PC-9 (cell line): ENCODE measurements at regions not wholly inside any gene's neighbourhood (a gene's known extent, or its start where the extent isn't known, plus 50 kb on each side); places are given as distances from the start of the nearest gene placed in this dataset.

ENCODE experiments used
- BruUV-seq: library from RNA; stranded (reverse); fragments of 400-500 nt; replicated peaks from 2 replicates; lab custom pipeline; 2021; lab: Mats Ljungman, UMichigan
- CTCF ChIA-PET: fragments of 300-600 bp; sonication (Branson Sonifier 250); formaldehyde crosslinking; loops from one replicate; lab custom pipeline; 2022; ENCODE audit warnings: antibody characterized with exemption; lab: Charles Lee
- POLR2A ChIA-PET: fragments of 300-600 bp; sonication (Branson Sonifier 250); formaldehyde crosslinking; loops from one replicate; lab custom pipeline; 2022; ENCODE audit warnings: antibody characterized with exemption; ENCODE audit not compliant: unreplicated experiment; lab: Charles Lee
- DNase-seq, 2 experiments: peaks; one replicate each; pipeline versions ENCODE4 v3.0.0 to v3.0.0-alpha.2; 2015 to 2022; ENCODE audit warnings: mixed read lengths in 1 of 2
- H2AFZ ChIP-seq: fragments of 200-600 bp; sonication (generic); 2 replicates; pipeline ENCODE4 v1.8.1; 2017; ENCODE audit warnings: antibody characterized with exemption
- H3F3A ChIP-seq: fragments of 200-600 bp; sonication (generic); 2 replicates; pipeline ENCODE4 v1.8.1; 2017; ENCODE audit warnings: antibody characterized with exemption, mild to moderate bottlenecking, low read depth; ENCODE audit not compliant: insufficient read depth
- H3K27ac ChIP-seq: fragments of 200-600 bp; sonication (generic); 2 replicates; pipeline ENCODE4 v1.6.1; 2016; ENCODE audit warnings: mixed run types
- H3K27me3 ChIP-seq: fragments of 200-600 bp; sonication (generic); 2 replicates; pipeline ENCODE4 v1.6.1; 2016; ENCODE audit warnings: low read depth, mixed run types; ENCODE audit not compliant: insufficient read depth
- H3K36me3 ChIP-seq: fragments of 200-600 bp; sonication (generic); 2 replicates; pipeline ENCODE4 v1.6.1; 2016; ENCODE audit warnings: low read depth, mixed run types
- H3K4me1 ChIP-seq: fragments of 200-600 bp; sonication (generic); replicated peaks from 2 replicates; pipeline ENCODE4 v1.6.1; 2016; ENCODE audit warnings: mixed run types; ENCODE audit not compliant: insufficient read depth
- H3K4me2 ChIP-seq: fragments of 200-600 bp; sonication (generic); 2 replicates; pipeline ENCODE4 v1.6.1; 2017; ENCODE audit warnings: mixed run types
- H3K4me3 ChIP-seq: fragments of 200-600 bp; sonication (generic); 2 replicates; pipeline ENCODE4 v1.6.1; 2016; ENCODE audit warnings: mixed run types
- H3K79me2 ChIP-seq: fragments of 200-600 bp; sonication (generic); 2 replicates; pipeline ENCODE4 v1.6.1; 2017; ENCODE audit warnings: low read depth, mixed run types
- H3K9me2 ChIP-seq: fragments of 200-600 bp; sonication (generic); 2 replicates; pipeline ENCODE4 v1.8.1; 2017; ENCODE audit warnings: mild to moderate bottlenecking; ENCODE audit not compliant: insufficient read depth
- H3K9me3 ChIP-seq: fragments of 200-600 bp; sonication (generic); 2 replicates; pipeline ENCODE4 v1.8.1; 2016; ENCODE audit warnings: low read depth; ENCODE audit not compliant: insufficient read depth
- H4K20me1 ChIP-seq: fragments of 200-600 bp; sonication (generic); 2 replicates; pipeline ENCODE4 v1.8.1; 2017; ENCODE audit not compliant: insufficient read depth
- CTCF ChIP-seq: fragments of 200-600 bp; sonication (generic); conservative IDR thresholded peaks from 2 replicates; pipeline ENCODE4 v1.6.1; 2017; ENCODE audit warnings: mixed run types, antibody characterized with exemption, mild to moderate bottlenecking, moderate library complexity
- EZH2 ChIP-seq: fragments of 200-600 bp; sonication (generic); IDR thresholded peaks from 2 replicates; pipeline ENCODE4 v1.8.0; 2017; ENCODE audit warnings: antibody characterized with exemption, low read depth
- intact Hi-C: fragments of 100-400 bp; cut with micrococcal nuclease; formaldehyde crosslinking; loops from one replicate; pipeline ENCODE4 v1.10.0; 2022; ENCODE audit not compliant: unreplicated experiment

- Histone ChIP-seq H3K9me3 (peaks cover 38% of the 10 kb centered on the region), H3F3A (peaks cover 11% of the 10 kb centered on the region; the same call in 1 of the 2 replicates), H3K4me3 (no peak overlapping the region), H2AFZ (no peak overlapping the region), H3K4me1 (peaks cover 26% of the 10 kb centered on the region), H3K27ac (no peak overlapping the region), H3K79me2 (no peaks in the 10 kb centered on the region), H3K9me2 (no peaks in the 10 kb centered on the region), H3K36me3 (0 out of 2 replicates have a peak, but pooled peaks cover 4% of the 10 kb centered on the region), H4K20me1 (no peaks in the 10 kb centered on the region), H3K4me2 (no peak overlapping the region), H3K27me3 (no peaks in the 10 kb centered on the region)
- intact Hi-C loops = no loop called here
- no peak for DNase-seq
- BruUV-seq = no TSS peak
- CTCF ChIA-PET = no interaction called here
- TF ChIP-seq EZH2 = no peak
- no peak for TF ChIP-seq CTCF
- POLR2A ChIA-PET = no interaction called here
Observed at GRCh38 chr11:131002145-131002544, 85.9 kb upstream of the SNX19 start.

GRCh38 chr11:131005829-131006228 lies 89.5 kb upstream of the SNX19 start:
- intact Hi-C loops = no loop called here
- Histone ChIP-seq H3K79me2 (no peaks in the 10 kb centered on the region), H3K4me2 (no peak overlapping the region), H3K27me3 (no peaks in the 10 kb centered on the region), H3F3A (peaks cover 1% of the 10 kb centered on the region; the same call in 1 of the 2 replicates), H2AFZ (no peak overlapping the region), H3K4me1 (peaks cover 5% of the 10 kb centered on the region), H3K36me3 (0 out of 2 replicates have a peak, but pooled peaks cover 4% of the 10 kb centered on the region), H4K20me1 (no peaks in the 10 kb centered on the region), H3K4me3 (no peak overlapping the region), H3K9me3 (peaks cover 24% of the 10 kb centered on the region), H3K9me2 (no peaks in the 10 kb centered on the region), H3K27ac (no peak overlapping the region)
- BruUV-seq = no TSS peak
- POLR2A ChIA-PET = no interaction called here
- CTCF ChIA-PET = interaction anchor here (0.6 kb wide), 1 partner anchor 689 kb away, joined by 3 read pairs; no protein-coding TSS in a partner anchor
- no peak for DNase-seq
- TF ChIP-seq CTCF (no peak), EZH2 (no peak)

GRCh38 chr11:131025020-131025419 lies 108.7 kb upstream of the SNX19 start:
- POLR2A ChIA-PET = no interaction called here
- H3F3A ChIP-seq = no peaks in the 10 kb centered on the region
- H3K27me3 ChIP-seq = no peaks in the 10 kb centered on the region
- no peaks in the 10 kb centered on the region for H3K9me2 ChIP-seq
- BruUV-seq = no TSS peak
- CTCF ChIA-PET = interaction anchor here (1.2 kb wide), 1 partner anchor 649 kb away, joined by 4 read pairs; no protein-coding TSS in a partner anchor
- peak in 1 of 2 experiments; percentile 17 for DNase-seq
- H3K4me1 ChIP-seq = no peaks in the 10 kb centered on the region
- H4K20me1 ChIP-seq = no peaks in the 10 kb centered on the region
- H2AFZ ChIP-seq = no peak overlapping the region
- H3K79me2 ChIP-seq = no peaks in the 10 kb centered on the region
- no peak overlapping the region for H3K27ac ChIP-seq
- H3K9me3 ChIP-seq = no peaks in the 10 kb centered on the region; the same call in 1 of the 2 replicates
- H3K4me3 ChIP-seq = no peak overlapping the region
- H3K36me3 ChIP-seq = no peaks in the 10 kb centered on the region
- TF ChIP-seq CTCF (peak; percentile 78), EZH2 (no peak)
- intact Hi-C loops = loop anchor here (1.0 to 10.0 kb wide), 5 partner anchors 39 to 649 kb away; no protein-coding TSS in a partner anchor
- H3K4me2 ChIP-seq = no peak overlapping the region
